ENCODE measurements at regions not wholly inside any gene's neighbourhood (a gene's known extent, or its start where the extent isn't known, plus 50 kb on each side); places are given as distances from the start of the nearest gene placed in this dataset.

- H3K9me2 ChIP-seq (ENCODE audit: low read depth, low read length), result no peaks in the 10 kb centered on the region
- H3K36me3 ChIP-seq (ENCODE audit: insufficient read depth, low read length), result no peaks in the 10 kb centered on the region
- no peaks in the 10 kb centered on the region for H3F3A ChIP-seq (ENCODE audit: insufficient read depth, low read length)
- H3K9me3 ChIP-seq (ENCODE audit: low read length), result no peaks in the 10 kb centered on the region
- no peaks in the 10 kb centered on the region for H3K27me3 ChIP-seq (ENCODE audit: insufficient read depth, low read length)
- H3K4me2 ChIP-seq (ENCODE audit: low read length), result no peak overlapping the region
- H3K9ac ChIP-seq (ENCODE audit: low read length), result no peak overlapping the region
- no peaks in the 10 kb centered on the region for H4K20me1 ChIP-seq (ENCODE audit: insufficient read depth, low read length)
- H3K27ac ChIP-seq (ENCODE audit: low read depth, low read length, poor library complexity, severe bottlenecking), result no peak overlapping the region
- TF ChIP-seq, protein P1, sequence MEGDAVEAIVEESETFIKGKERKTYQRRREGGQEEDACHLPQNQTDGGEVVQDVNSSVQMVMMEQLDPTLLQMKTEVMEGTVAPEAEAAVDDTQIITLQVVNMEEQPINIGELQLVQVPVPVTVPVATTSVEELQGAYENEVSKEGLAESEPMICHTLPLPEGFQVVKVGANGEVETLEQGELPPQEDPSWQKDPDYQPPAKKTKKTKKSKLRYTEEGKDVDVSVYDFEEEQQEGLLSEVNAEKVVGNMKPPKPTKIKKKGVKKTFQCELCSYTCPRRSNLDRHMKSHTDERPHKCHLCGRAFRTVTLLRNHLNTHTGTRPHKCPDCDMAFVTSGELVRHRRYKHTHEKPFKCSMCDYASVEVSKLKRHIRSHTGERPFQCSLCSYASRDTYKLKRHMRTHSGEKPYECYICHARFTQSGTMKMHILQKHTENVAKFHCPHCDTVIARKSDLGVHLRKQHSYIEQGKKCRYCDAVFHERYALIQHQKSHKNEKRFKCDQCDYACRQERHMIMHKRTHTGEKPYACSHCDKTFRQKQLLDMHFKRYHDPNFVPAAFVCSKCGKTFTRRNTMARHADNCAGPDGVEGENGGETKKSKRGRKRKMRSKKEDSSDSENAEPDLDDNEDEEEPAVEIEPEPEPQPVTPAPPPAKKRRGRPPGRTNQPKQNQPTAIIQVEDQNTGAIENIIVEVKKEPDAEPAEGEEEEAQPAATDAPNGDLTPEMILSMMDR (IDR thresholded peaks at IDR 0.05; ENCODE audit: low read length), result no peak
- TF ChIP-seq EZH2 (IDR thresholded peaks at IDR 0.05; ENCODE audit: borderline replicate concordance, low read length), result no peak
- no peaks in the 10 kb centered on the region for H3K79me2 ChIP-seq (ENCODE audit: insufficient read depth, low read length)
- no peak overlapping the region for H2AFZ ChIP-seq (ENCODE audit: low read length)
- no peak overlapping the region for H3K4me3 ChIP-seq (ENCODE audit: low read depth, low read length, poor library complexity, severe bottlenecking)
- H3K4me1 ChIP-seq (ENCODE audit: insufficient read depth, low read length, severe bottlenecking), result no peaks in the 10 kb centered on the region
Measured at GRCh38 chr12:5220835-5221234, 177.2 kb downstream of the KCNA5 start.

DNA sequence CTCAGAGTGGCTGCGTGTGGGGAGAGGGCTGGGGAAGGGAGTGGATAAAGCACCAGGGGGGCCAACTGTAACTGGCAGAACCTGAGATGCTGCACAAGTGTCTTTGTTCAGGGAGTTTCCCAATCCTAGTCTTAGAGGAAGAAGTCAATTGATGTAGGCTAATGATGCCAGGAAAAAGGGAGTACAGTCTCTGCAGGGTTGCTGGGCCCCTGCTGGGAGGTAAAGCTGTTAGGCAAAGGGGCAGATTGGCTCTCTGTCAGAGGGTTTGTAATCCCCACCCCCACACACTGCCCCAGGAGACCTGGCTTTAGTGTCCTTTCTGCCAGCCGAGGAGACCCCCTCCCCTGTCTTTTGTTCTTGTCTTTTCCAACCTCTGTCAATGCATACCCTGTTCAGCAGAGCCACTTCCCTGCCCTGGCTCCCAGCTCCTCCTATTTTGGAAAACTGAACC, 178.4 kb downstream of the KCNA5 start:
- Histone ChIP-seq H3K4me2 (ENCODE audit: low read length) (no peak overlapping the region), H3K27me3 (ENCODE audit: insufficient read depth, low read length) (no peaks in the 10 kb centered on the region), H3K9me2 (ENCODE audit: low read depth, low read length) (no peaks in the 10 kb centered on the region), H3K27ac (ENCODE audit: low read depth, low read length, poor library complexity, severe bottlenecking) (no peak overlapping the region), H3K36me3 (ENCODE audit: insufficient read depth, low read length) (no peaks in the 10 kb centered on the region), H3K9ac (ENCODE audit: low read length) (no peak overlapping the region), H2AFZ (ENCODE audit: low read length) (no peak overlapping the region), H3F3A (ENCODE audit: insufficient read depth, low read length) (no peaks in the 10 kb centered on the region), H4K20me1 (ENCODE audit: insufficient read depth, low read length) (no peaks in the 10 kb centered on the region), H3K4me1 (ENCODE audit: insufficient read depth, low read length, severe bottlenecking) (no peaks in the 10 kb centered on the region), H3K79me2 (ENCODE audit: insufficient read depth, low read length) (no peaks in the 10 kb centered on the region), H3K9me3 (ENCODE audit: low read length) (no peaks in the 10 kb centered on the region), H3K4me3 (ENCODE audit: low read depth, low read length, poor library complexity, severe bottlenecking) (no peak overlapping the region)
- no peak for TF ChIP-seq EZH2 (IDR thresholded peaks at IDR 0.05; ENCODE audit: borderline replicate concordance, low read length)

GRCh38 chr12:5222729-5223128, 179.1 kb downstream of the KCNA5 start:
- no peaks in the 10 kb centered on the region for H3K79me2 ChIP-seq (ENCODE audit: insufficient read depth, low read length)
- H3K9me3 ChIP-seq (ENCODE audit: low read length), result no peaks in the 10 kb centered on the region
- H3K4me2 ChIP-seq (ENCODE audit: low read length), result no peak overlapping the region
- no peaks in the 10 kb centered on the region for H3K9me2 ChIP-seq (ENCODE audit: low read depth, low read length)
- H3K27me3 ChIP-seq (ENCODE audit: insufficient read depth, low read length), result no peaks in the 10 kb centered on the region
- TF ChIP-seq, protein P1 (IDR thresholded peaks at IDR 0.05; ENCODE audit: low read length), result no peak
- TF ChIP-seq EZH2 (IDR thresholded peaks at IDR 0.05; ENCODE audit: borderline replicate concordance, low read length), result no peak
- H3K4me3 ChIP-seq (ENCODE audit: low read depth, low read length, poor library complexity, severe bottlenecking), result no peak overlapping the region
- no peaks in the 10 kb centered on the region for H4K20me1 ChIP-seq (ENCODE audit: insufficient read depth, low read length)
- H3K27ac ChIP-seq (ENCODE audit: low read depth, low read length, poor library complexity, severe bottlenecking), result no peak overlapping the region
- no peaks in the 10 kb centered on the region for H3F3A ChIP-seq (ENCODE audit: insufficient read depth, low read length)
- H3K36me3 ChIP-seq (ENCODE audit: insufficient read depth, low read length), result no peaks in the 10 kb centered on the region
- H3K4me1 ChIP-seq (ENCODE audit: insufficient read depth, low read length, severe bottlenecking), result no peaks in the 10 kb centered on the region
- H3K9ac ChIP-seq (ENCODE audit: low read length), result no peak overlapping the region
- no peak overlapping the region for H2AFZ ChIP-seq (ENCODE audit: low read length)

DNA sequence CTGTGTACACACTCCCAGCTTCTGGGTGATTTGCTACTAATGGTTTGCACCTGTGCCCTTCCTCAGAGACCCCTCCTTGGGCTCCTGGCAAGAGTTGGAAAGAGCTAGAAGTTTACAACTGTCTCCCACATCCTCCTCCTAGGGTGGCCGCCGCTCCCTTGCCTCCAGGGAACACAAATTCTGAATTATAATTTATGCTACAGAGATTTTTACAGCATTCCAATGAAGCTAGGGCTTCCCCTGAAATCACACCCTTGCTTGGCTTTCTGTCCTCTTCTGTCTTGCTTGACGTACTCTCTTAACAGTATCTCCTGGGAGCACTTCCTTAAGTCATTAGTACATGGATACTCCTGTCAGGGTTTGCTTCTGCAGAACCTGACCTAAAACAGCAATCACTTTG, 180.2 kb downstream of the KCNA5 start:
- Histone ChIP-seq H3K9ac (ENCODE audit: low read length) (no peak overlapping the region), H3K36me3 (ENCODE audit: insufficient read depth, low read length) (no peaks in the 10 kb centered on the region), H2AFZ (ENCODE audit: low read length) (no peak overlapping the region), H4K20me1 (ENCODE audit: insufficient read depth, low read length) (no peaks in the 10 kb centered on the region), H3F3A (ENCODE audit: insufficient read depth, low read length) (no peaks in the 10 kb centered on the region), H3K27me3 (ENCODE audit: insufficient read depth, low read length) (no peaks in the 10 kb centered on the region), H3K79me2 (ENCODE audit: insufficient read depth, low read length) (no peaks in the 10 kb centered on the region), H3K9me3 (ENCODE audit: low read length) (no peaks in the 10 kb centered on the region), H3K4me3 (ENCODE audit: low read depth, low read length, poor library complexity, severe bottlenecking) (no peak overlapping the region), H3K27ac (ENCODE audit: low read depth, low read length, poor library complexity, severe bottlenecking) (no peak overlapping the region), H3K4me2 (ENCODE audit: low read length) (no peak overlapping the region), H3K4me1 (ENCODE audit: insufficient read depth, low read length, severe bottlenecking) (no peaks in the 10 kb centered on the region), H3K9me2 (ENCODE audit: low read depth, low read length) (no peaks in the 10 kb centered on the region)
- TF ChIP-seq EZH2 (IDR thresholded peaks at IDR 0.05; ENCODE audit: borderline replicate concordance, low read length), result no peak
- TF ChIP-seq, protein P1 (IDR thresholded peaks at IDR 0.05; ENCODE audit: low read length), result no peak
